HG03025 (cell line): ENCODE measurements at regions not wholly inside any gene's neighbourhood (a gene's known extent, or its start where the extent isn't known, plus 50 kb on each side); places are given as distances from the start of the nearest gene placed in this dataset.
"Not testable (repeated sequence)": the region's sequence is repeated elsewhere in the genome, so short reads cannot be mapped to it uniquely, and the experiment has no call there.

Experiments
- ATAC-seq: cut with Tn5 transposase; IDR thresholded peaks from one replicate; pipeline ENCODE4 v1.9.1; 2021; ENCODE audit warnings: mild to moderate bottlenecking, moderate library complexity; ENCODE audit not compliant: unreplicated experiment, low FRiP score

DNA sequence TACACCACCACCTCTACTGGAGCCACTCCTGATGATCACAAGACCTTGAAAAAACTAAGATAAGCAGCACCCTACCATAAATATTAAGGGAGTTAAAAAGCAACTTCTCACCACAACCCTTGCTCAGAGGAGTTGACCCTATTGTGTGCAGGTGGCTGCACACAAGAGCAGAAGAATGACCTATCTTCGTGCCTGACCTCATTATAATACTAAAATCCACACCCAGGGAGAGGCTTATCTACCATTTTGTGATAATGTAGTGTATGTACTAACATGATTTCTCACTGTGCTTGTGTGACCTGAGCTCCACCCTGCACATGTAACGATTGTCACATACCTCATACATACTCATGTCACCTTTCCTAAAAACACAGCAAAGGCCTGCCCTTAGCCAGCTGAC lies 205.0 kb upstream of the MBL2 start:
- no peak for ATAC-seq

DNA sequence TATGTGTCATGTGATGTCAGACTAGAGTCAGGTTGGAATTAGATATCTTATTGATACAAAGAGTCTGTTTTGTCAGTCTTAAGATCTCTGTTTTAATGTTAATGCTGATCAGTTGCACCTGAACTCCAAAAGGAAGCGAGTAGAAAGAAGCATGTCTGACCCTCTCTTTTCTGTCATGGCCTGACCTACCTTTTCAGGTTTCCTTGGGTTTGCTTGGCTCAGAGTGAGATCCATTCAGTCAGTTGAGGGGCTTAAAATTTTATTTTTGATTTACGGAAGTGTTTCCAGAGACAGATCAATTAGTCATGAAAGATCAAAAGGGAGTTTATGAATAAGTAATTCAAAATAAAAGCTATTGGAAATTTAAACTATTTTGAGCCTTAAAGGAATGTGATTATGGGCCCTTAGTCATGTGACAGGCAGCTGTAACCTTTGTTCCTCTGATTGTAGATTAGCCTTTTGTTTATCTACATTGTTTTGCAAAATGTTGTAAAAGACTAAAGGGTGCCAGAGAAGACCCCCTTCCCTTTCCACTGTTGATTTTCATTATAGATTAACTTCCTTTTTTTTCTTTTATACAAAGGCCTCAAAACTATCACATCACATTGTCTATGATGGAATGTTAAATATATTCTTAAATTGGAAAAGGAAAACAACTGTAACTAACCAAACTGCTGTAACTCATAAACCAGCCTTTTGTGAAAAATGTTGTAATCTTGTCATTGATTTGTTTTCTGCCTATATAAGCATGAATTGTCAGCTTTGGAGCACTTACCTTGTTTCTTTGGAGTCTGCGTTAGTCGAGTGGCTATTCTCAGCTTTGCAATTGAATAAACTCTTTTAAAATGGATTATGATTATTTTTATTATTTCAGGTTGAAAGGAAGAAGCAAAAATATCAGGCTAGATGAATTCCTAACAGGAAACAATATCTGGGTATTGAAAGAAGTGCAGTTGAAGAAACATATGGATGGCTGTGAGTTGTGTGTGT lies 195.5 kb upstream of the MBL2 start:
- ATAC-seq, result no peak

DNA sequence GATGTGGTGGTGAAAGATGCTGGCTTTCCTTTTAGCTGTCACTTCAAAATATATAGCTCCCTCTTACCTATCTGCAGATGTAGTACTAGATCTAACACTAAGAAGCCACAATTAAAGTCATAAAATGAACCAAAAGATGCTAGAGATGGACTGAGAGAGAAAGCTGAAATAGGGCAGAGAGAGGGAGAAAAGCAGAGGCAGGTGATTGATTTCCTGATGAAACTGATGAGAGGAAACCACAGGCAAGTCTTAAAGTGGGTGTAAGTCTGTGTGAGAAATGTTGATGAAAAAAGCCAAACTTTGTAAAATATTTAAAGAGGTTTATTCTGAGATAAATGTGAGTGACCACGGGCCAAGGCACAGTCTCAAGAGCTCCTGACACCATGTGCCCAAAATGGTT lies 194.3 kb upstream of the MBL2 start:
- ATAC-seq, result no peak

DNA sequence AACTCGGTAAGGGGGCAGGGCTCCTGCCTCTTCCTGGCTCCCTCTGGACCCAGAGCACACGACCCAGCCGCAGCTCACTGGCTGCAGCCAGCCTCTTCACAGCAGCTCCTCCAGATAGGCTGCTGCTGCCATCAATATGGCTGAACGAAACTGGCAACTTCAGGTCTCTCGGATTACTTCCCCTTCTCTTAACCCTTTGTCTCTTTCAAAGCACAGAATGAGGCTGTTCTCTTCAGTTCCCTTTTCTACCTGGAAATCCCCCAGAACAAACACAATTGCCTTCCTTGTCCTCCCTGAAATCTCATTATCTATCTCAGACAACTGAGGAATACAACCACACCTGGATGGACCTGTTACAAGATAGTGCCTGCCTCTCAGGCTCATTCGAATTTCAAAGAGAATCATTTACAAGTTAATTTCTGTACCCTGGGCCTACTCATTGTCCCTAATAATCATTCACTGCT lies 193.4 kb upstream of the MBL2 start:
- ATAC-seq, result peak; percentile 99

DNA sequence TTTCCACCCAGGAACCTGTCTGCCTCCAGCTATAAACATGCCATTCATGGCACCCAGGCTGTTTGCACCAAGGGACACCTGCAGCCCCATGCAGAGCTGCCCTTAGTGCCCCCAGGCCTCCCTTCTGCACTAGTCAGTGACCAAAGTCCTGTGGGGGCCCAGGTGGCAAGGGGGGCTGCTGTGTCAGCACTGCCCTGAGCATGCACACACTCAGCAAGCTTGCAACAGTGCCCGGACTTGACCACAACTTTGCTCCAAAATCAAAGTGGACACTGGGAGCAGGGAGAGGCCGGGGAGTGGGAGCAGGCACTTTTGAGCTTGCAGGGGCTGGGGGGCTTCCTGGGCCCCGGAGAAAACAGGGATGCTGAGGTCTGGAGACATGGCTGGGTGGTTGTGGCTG lies 192.9 kb upstream of the MBL2 start:
- ATAC-seq, result no peak

DNA sequence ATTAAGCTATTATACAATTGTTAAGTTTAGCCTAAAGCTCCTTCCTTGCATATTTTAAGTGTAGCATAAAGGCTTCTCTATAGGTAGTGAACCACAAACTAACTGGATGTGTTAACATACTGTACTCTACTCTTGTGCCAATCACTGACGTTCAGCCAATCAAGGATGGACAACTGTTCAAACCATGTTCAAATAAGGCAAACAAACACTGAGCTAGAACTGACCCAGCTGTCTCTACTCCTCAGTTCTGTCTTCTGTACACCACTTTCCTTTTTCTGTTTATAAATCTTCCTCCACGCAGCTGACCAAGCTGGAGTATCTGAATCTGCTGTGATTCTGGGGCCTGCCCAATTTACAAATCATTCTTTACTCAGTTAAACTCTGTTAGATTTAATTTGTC lies 188.7 kb upstream of the MBL2 start:
- no peak for ATAC-seq

DNA sequence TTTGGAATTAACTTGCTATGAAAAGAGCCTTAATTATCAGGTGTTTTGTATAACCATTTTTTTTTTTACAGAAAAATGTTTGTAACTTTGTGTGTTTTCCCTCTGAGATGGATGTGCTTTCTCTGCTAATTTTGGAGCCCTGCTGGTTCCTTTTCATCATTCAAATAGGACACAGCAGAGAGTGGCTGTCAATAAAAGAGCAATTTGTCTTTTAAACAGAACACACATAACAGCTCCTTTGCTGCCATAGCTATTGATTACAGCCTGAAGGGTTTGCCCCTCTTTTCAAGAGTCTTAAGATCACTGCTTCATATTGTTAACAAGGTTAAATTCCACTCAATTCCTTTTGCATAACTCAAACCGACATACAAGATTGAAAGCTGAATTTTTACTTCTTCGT lies 187.2 kb upstream of the MBL2 start:
- ATAC-seq, result no peak

DNA sequence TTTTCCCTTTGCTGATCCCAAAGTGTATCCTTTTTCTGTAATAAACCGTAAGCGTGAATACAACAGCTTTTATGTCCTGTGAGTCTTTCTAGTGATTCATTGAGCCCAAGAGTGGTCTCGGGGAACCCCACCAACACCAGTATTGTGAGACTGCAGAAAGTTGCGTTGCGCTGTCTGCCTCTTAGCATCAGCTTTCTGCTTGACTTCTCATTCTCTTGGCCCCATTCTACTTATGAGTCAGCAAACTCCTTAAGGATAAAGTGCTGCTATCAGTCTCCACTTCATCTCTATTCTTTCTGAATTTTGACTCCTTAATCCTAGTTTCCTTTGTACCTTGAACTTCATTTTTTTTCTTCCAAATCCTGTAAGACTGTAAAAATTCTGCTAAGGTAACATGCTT lies 184.3 kb upstream of the MBL2 start:
- ATAC-seq, result no peak

DNA sequence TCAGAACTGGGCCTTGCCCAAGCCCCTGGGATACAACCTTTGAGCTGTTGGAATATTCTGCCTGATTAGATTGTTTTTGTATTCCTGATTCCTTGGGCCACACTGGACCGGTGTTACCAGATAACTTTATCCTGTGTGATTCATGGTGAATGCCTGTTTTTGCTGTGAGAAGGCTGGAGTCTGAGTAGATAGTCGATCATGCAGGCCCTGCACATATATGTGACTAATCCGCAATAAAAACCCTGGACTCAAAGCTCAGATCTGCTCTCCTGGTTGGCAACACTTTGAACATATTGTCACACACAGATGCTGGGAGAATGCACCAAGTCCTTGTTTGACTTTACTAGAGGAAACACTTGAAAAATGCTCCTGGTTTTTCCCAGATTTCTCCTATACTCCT lies 183.9 kb upstream of the MBL2 start:
- ATAC-seq, result no peak

DNA sequence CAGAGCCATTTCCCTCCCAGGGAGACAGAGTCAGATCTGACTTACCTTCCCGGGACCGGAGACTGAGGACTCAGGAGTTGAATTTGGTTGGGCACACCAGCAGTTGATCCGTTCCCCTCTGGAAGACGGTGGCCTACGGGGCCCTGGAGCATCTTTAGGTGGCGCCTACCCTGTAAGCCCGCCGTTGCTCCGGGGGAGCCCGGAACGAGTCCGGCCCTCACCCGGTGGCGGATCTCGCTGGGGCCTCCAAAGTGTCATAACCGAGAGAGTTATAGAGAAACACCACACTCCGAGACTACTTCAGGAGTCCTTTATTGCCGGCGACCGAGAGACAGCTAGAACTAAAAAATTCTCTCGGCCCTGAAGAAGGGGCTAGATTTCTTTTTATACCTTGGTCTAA lies 182.8 kb upstream of the MBL2 start:
- no peak for ATAC-seq

DNA sequence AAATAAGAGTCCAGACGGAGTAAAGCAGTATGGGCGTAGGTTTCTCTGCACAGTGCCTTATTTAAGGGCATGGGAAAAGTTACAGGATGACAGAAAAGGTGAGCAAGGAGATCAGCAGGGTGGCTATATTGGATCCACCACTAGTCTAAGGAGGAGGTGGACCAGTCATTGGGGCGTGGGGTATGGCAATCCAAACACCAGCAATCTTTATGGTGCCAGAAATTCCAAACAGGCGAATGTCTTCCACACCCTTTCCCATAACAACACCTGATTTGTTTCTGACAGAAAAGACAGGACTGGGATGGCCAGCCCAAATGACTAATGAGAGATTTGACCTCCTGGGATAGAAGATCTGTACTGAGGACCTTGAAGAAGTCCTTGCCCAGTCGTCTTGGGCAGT lies 181.8 kb upstream of the MBL2 start:
- ATAC-seq, result no peak

DNA sequence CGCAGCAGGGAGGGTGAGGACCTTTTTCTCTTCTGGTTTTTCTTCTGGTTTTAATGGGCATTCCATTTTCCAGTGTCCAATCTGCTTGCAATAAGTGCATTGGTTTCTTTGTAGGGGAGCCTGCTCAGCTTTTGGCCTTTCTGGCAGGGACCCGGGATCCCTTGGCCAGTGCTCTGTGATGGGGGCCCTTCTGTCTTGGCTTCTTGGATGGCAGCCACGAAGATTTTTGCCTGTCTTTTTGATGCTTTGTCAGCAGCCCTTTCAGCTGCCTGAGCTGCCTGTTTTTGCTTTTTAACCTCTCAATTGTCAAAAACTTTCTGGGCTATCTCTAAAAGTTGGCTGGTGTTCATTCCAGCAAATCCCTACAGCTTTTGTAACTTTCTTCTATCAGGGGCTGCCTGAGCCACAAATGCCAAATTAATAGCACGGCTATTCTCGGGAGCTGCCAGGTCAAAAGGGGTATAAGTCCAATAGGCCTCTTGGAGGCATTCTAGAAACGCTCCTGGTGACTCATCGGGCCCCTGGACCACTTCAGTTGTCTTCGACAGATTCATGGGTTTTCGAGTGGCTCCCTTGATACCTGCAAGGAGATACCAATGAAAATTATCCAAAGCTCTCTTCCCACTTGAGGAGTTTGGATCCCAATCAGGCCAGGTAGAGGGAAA lies 179.9 kb upstream of the MBL2 start:
- no peak for ATAC-seq

DNA sequence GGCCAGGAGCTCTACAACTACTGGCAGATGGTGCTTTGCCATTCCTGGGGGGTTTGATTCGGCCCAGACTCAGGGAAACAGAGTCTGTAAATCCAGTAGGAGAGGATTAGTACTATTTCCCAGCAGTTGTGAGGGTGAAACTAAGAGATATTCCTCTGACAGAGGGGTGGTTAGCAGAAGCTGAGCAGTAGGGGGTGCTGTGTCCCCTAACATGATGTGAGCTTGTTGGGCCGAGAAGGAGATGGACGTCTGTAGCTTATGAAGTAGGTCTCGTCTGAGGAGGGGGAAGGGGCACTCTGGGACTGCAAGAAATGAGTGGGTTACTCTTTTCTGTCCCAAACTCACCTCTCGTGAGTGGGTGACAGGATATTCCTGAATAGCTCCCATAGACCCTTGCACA lies 179.2 kb upstream of the MBL2 start:
- peak; percentile 97 for ATAC-seq

DNA sequence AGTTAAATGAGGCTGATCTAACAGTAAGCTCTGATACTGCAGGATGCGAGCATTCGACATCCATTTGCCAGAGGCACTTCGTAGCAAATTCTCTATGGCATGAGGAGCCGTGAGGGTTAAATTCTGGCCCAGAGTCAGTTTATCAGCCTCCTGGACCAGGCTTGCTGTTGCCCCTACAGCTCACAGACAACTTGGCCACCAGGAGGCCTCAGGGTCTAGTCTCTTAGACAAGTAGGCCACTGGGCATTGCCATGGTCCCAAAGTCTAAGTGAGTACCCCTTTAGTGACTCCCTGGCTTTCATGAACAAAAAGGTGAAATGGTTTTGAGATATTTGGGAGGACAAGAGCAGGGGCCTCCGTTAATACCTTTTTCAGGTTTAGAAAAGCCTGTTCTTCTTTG lies 178.0 kb upstream of the MBL2 start:
- no peak for ATAC-seq

DNA sequence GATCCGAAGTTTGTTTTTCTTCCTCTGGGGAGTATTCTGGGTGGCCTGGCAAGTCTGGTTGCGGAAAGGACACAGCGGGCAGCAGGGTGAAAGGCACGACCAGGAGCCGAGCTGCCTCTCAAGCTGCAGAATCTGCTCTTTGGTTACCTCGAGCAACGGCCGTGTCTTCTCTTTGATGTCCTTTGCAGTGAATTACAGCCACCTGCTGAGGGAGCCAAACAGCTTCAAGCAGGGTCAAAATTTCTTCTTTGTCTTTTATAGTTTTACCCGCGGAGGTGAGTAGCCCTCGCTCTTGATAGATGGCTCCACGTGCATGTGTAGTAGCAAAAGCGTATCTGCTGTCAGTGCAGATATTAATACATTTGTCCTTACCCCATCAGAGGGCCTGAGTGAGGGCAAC lies 177.3 kb upstream of the MBL2 start:
- no peak for ATAC-seq

DNA sequence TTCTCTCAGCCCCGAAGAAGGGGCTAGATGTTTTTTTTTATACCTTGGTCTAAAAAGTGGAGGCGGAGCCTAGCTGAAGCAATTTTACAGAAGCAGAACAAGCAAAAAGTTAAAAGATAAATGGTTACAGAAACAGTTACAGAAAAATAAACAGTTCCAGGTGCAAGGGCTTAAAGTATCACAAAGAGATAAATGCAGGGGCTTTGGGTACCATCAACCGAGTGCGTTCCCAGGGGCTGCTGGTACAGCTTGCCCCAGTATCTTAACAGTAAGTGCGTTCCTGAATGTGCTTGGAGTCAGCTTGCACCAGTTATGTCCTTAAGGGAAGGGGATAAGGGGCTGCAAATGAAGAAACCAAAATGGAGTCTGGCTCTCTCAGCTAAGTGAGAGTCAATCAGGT lies 173.9 kb upstream of the MBL2 start:
- ATAC-seq, result no peak

DNA sequence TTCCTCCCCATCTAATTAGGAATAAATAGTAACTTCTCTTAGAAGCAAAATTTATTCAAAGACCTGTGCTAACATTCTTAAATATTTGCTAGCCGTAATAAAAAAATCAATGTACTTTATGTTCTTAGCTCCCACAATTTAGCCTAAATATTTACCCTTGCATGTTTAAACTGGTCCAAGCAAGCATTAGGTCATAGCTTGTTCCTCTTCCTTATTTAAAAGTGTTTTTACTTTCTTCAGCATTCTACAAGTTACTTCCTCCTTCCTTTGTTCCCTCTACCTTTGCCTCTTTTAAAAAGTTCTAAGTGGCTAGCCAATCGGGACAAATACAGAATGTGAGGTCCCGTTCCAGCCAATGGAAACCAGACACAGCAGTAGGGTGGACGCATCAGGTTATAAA lies 172.9 kb upstream of the MBL2 start:
- not testable (repeated sequence) for ATAC-seq

DNA sequence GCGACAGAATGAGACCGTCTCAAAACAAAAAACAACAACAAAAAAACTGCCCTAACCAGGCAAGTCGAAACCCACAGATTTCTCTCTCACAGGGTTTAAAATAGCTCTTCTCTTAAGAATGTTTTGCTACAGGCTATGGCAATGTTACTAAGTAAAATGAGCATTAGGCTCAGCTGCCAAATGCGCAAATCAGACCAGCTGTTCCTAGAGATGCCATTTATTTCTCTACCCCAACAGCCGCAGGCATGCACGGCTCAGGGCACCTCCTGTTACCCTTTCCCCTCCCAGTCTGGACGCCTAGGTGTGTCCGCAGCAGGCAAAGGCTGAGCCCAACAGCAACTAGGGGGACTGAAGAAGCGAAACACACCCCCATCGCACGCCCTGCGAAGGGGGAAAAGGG lies 168.3 kb upstream of the MBL2 start:
- ATAC-seq, result no peak

DNA sequence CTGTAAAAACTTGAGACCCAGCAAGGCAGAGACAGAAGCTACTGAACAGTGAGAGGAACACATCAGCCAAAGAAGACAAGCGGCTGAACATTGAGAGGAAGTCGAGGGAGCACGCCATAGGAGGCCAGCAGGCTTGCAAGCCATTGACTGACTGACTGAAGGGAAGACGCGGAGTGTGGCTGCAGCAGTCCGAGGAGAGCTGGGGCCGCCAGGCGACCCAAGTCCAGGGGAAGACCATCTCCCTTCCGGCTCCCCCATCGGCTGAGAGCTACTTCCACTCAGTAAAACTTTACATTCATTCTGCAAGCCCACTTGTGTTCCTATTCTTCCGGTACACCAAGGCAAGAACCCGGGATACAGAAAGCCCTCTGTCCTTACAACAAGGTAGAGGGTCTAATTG lies 167.3 kb upstream of the MBL2 start:
- no peak for ATAC-seq

DNA sequence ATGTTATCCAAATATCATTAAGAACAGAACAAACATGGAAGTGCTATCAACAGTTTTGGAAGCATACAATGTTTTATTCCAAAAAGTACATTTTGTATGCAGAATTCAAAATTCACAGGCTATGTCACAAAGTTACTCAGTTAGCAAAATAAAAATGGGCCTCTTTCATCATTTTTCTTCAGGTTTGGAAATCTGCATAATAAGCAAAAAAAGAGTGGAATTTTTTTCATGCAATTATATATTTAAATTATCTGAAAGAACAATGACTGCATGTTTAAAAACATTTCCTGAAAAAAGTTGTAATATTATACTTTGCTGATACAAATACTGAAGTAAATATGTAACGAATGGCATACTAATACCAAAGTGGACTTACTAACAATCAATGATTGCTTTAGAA lies 161.2 kb upstream of the MBL2 start:
- no peak for ATAC-seq

DNA sequence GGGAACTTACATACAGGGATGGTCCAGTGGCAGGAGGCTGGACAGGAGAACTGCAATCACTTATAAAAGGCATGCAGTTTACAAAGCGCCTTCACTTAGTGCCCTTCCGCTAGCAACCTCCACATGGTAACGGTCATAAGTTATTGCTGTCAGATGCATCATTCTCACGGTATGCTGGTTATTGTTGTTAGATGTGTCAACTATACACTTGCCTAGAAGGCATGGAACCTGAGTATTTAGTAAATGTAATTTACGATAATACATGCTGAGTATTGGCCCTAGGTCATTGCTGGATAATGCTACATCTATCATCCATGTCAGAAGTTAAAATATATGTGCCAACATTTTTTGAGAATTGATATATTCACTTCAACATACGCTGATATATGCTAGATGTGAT lies 155.1 kb upstream of the MBL2 start:
- no peak for ATAC-seq

DNA sequence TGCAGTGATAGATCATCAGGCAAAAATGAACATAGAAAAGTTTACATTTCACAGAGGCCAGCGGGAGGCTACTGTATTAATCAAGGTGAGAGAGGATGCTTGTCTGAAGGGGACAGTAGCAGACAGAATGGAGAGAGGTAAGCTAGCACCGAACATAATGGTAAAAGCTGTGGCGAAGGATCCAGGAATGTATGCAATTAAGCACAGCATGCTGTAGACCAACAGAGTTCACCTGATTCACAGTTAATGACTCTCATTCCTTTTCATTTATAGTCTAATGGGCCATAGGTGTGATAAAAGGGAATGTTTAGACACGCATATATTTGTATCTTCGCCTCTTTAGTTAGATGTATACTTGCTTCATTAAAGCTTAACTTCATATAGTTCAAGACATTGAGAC lies 150.9 kb upstream of the MBL2 start:
- no peak for ATAC-seq
